GM20000 (cell line): ENCODE measurements at regions not wholly inside any gene's neighbourhood (a gene's known extent, or its start where the extent isn't known, plus 50 kb on each side); places are given as distances from the start of the nearest gene placed in this dataset.

Experiments
- DNase-seq: peaks from one replicate; pipeline ENCODE4 v3.0.0; 2012; ENCODE audit warnings: low spot score
- TF ChIP-seq, protein P1 (sequence below): IDR thresholded peaks from 2 replicates; pipeline ENCODE4 v1.5.1; 2012; ENCODE audit warnings: mild to moderate bottlenecking, control low read depth; ENCODE audit errors: extremely low read depth, missing control alignments

DNA sequence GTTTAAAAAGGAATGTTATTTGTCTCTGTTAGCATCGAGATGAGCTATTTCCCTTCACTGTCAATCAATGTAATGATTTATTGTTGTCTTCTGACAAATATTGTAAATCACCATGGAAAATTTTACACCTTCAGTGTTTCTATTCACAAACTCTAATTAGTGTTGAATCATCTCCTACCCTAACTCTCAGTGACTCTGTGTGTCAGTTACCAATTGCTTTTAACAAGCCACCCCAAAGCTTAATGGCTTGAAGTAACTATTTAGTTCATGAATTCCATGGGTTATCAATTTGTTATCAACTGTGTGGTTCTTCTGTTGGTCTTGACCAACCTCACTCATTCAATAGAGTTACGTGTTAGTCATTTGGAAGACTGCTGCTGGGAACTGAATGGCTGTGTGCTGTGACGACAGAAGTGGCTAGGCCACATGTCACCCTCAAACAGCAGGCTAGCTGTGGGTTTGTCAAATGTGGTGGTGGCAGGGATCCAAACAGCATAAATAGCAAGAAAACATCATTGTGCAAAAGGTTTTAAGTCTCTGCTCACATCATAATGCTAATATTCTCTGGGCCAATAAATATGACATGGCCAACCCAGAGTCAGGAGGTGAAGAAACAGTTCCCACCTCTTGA, 910.8 kb upstream of the CDH2 start:
- no peak for DNase-seq
- TF ChIP-seq, protein P1, sequence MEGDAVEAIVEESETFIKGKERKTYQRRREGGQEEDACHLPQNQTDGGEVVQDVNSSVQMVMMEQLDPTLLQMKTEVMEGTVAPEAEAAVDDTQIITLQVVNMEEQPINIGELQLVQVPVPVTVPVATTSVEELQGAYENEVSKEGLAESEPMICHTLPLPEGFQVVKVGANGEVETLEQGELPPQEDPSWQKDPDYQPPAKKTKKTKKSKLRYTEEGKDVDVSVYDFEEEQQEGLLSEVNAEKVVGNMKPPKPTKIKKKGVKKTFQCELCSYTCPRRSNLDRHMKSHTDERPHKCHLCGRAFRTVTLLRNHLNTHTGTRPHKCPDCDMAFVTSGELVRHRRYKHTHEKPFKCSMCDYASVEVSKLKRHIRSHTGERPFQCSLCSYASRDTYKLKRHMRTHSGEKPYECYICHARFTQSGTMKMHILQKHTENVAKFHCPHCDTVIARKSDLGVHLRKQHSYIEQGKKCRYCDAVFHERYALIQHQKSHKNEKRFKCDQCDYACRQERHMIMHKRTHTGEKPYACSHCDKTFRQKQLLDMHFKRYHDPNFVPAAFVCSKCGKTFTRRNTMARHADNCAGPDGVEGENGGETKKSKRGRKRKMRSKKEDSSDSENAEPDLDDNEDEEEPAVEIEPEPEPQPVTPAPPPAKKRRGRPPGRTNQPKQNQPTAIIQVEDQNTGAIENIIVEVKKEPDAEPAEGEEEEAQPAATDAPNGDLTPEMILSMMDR = no peak

DNA sequence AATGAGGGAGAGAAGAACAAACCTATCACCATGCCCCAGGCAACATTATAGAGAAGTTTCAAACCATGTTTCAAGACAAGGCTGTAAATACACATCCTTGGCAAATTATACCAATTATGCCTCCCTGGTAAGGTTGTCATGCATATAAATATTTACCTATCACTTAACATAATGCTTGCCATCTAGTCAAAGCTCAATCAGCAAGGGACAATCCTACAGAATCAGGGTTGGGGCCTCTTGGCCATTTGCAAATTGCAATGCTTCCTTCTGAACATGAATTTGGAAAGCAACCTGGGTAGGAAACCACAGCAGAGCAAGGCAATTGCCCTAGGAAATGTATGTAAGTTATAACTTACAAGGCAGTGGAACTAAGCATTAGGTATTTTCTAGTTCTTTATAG, 907.2 kb upstream of the CDH2 start:
- DNase-seq = no peak
- TF ChIP-seq, protein P1 = no peak

DNA sequence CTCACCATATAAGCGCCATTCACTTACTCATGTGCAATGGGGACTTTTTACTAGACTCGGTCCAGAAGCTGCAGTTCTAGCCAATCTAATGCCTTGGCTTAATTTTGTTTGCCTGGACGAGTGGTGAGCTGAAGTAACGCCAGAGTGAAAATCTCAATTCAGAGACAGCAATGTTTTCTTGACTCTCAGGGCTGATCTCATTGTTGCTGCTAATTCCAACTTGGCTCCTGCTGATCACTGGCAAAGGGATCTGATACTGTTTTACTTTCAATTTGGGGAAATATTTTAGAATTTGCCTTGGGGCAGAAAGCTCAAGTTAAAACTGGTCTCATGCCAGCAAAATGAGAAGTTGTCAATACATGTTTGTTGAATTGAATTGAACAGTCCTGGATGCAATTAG, 906.6 kb upstream of the CDH2 start:
- DNase-seq = no peak
- TF ChIP-seq, protein P1 = no peak

DNA sequence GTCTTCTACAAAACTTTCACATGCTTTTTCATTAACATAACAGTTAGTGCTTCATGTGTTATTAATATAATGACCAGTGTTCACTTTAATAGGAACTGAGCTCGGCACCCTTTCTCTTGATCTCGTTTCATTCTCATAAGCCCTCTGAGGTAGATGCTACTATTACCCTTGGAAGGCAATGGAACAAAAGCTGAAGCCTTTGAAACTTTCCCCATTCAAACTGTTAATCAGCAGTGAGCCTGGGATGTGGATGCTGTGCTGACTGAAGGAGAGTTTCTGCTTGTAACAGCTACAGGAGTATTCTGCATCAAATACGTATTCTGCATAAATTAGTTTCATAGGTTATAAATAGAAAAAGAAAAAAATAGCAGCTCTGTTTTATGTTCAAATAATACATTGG, 904.0 kb upstream of the CDH2 start:
- no peak for DNase-seq
- TF ChIP-seq, protein P1 = no peak

DNA sequence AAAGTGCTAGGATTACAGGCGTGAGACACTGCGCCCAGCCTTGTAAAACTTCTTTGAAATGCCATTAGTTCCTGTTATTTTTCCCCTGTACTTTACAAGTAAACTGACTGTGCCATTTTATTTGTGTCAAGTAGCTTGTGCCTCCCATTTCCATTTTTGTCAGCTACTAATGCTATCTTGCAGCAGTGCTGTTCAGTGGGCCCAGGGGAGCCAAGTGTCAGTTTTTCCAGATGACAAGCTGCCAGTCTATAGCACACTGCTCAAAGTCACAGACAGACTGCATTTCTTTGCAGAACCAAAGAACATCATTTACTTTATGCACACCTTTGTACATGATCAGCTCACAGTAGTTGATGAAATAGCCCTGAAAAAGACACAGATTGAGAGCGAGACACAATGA, 901.3 kb upstream of the CDH2 start:
- DNase-seq = no peak
- TF ChIP-seq, protein P1 = no peak

DNA sequence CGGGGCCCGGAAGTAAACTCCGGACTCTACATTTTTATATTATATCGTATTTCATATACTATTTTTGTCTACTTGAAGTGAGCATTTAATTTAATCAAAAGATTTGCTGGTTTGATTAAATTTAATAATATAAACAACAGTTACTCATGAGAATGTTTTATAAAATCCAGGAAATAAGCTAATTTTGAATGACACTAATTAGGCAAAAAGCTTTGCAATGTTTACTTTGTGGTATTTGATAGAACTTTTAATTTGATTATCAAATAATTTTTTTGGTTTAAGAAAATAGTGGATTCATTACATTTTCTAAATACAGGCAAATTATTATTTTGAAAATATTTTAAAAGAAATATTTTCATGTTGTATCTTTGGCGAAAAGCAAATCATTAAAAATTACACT, 900.4 kb upstream of the CDH2 start:
- TF ChIP-seq, protein P1 = no peak
- no peak for DNase-seq

DNA sequence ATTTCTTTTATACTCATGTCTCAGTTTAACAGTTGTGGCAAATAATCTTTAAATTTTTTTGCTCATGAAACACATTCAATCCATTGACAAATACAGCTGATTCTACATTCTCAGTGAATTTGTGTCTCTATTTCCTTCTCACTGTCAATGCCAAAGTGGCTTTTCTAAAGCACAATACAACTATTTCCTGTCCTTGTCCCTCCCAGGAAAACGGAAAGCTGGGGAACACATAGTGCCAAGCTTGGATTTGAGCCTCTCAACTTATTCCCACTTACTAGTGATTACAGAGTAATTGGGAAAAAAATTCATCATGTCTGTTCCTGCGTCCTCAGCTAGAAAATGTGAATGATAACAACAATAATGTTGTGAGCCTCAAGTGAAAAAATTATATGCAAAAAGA, 899.7 kb upstream of the CDH2 start:
- TF ChIP-seq, protein P1 = no peak
- no peak for DNase-seq

DNA sequence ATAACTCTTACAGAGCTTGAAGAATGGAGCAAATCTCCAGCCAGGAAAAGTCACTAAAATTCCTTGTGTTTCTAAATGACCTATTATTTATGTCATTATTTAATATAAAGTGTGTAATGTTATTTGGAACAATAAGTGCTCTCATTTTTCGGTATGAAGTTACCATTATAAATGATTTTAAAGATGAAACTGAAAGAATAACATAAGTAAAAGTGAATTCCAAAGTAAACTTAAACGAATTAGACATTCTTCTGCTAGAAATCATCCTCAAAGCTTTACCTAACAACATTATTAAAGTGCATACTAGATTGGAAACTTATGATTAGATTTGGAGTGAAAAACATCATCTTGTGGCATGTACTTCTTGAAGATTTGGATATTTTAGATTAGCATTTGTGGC, 897.2 kb upstream of the CDH2 start:
- DNase-seq = no peak
- TF ChIP-seq, protein P1 = no peak
